CD4-positive, alpha-beta T cell treated with Interleukin-17A for 4 hours (primary cell): ENCODE measurements at regions not wholly inside any gene's neighbourhood (a gene's known extent, or its start where the extent isn't known, plus 50 kb on each side); places are given as distances from the start of the nearest gene placed in this dataset.
"Not testable (repeated sequence)": the region's sequence is repeated elsewhere in the genome, so short reads cannot be mapped to it uniquely, and the experiment has no call there.

Source experiments
- DNase-seq: peaks from one replicate; pipeline ENCODE4 v3.0.0-alpha.2; 2020; ENCODE audit warnings: mixed read lengths

DNA sequence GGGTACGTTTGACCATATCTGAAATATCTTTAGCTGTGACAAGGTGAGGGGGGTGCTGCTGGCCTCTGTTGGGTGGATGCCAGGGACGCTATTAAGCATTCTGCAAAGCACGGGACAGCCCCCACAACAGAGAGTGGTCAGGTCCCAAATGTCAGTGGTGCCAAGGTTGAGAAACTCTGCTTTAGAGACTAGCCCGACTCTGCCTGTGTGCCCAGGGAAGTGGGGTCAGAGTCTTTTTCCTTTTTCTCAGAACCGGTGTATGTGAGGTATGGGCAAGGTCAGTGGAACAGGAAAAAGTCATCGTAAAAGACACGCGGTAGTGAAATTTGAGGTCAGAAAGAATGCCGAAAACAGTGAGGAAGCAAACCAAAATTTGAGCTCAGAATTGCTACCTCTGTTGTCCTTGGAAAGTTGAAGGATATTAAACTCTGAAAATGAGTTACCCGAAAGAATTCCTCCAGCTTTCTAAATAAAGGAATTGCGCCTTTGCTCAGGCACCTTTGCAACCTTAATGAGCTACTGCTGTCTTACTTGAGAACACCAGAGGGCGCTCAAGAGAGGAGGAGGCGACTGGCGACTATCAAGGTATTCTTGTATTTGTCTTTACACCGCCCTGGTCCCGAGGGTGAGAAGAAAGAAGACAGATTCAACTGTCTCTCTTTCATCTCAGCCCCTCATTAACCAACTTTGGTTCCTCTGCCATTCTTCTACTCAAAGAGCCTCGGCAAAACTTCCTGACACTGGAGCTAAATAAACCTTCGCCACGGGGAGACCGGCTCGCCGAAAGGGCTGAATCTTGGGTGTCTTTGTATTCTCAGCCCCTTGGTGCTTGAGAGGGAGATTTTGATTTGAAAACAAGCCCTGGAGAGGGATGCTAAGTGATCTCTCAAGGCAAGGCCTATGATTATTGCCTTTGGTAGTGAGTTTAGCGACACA is 85.4 kb upstream of the OLIG2 start:
- peak; percentile 66 for DNase-seq

DNA sequence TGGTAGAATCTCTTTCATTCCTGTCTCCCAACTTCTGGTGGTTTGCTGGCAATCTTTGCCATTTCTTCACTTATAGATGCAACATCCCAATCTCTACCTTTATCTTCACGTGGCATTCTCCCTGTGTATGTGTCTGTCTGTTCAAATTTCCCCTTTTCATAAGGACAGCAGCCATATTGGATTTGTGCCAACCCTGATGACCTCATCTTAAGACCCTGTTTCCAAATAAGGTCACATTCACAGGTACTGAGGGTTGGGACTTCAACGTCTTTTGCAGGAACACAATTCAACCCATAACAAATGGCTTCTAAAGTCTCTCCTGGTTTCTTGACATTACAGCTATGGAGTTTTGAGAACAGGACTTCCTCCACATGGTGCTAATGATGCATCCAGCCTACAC is 84.5 kb upstream of the OLIG2 start:
- DNase-seq, result no peak

DNA sequence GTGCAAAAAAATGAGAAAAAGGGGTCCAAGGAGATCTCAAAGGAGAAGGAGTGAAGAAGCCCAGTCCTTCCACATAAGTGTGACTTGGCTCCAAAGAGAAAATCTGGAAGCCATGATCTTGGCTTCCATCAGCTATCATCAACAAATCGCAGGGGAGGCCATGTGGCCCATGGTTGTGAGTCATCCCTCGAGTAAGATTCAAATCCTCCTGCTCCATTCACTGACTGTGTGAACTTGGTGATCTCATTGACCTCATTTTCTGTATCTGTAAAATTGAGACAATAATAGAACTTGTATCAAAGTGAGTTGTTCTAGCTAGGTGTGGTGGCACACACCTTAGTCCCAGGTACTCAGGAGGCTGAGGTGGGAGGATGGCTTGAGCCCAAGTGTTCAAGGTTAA is 79.1 kb upstream of the OLIG2 start:
- DNase-seq, result no peak

DNA sequence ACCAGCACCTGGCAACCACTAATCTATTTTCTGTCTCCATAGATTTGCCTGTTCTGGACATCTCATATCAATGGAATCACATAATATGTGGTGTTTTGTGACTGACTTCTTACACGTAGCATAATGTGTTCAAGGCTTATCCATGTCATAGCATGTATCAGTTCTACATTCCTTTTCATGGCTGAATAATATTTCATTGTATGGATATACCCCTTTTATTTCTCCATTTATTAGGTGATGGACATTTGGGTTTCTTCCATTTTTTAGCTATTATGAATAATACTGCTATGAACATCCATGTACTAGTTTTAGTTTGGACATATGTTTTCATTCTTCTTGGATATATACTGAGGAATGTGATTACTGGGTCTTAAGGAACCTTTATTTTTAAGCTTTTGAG is 78.0 kb upstream of the OLIG2 start:
- DNase-seq, result no peak

DNA sequence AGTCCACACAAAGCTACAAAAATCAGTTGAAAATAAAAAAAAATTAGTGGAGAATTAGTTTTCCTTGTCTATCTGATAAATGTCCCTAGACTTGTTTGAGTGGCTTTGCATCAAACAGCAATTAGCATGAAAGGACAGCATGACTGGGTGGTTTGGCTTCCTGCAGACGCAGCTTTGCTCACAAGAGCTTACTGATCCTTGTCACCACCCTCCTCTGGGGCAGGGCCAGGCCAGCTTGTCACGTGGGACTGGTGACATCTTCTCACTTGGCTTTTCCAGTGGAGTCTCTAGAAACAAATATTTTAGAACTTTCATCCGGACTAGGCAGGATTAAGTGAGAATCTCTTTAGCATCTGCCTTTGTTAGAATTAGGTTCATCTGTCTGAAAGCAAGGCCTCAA is 76.0 kb upstream of the OLIG2 start:
- DNase-seq, result no peak

DNA sequence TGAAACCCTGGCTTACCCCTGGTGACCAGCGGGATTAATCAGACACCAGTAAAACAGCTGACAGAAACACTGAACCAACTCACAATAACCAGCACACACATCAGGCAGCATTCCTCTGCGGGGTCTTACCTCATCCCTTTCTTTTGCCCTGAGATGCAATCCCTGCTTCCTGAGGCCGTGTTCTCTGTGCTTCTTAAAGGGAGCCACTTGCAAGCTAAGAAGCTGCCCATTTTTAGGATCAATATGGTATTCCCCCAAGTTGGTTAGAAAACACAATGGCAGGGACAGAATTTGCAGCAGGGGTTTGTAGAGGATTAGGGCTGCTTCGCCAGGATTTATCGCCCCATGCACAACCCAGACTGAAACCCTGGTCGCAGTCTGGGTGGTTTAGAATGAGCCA is 74.7 kb upstream of the OLIG2 start:
- no peak for DNase-seq

DNA sequence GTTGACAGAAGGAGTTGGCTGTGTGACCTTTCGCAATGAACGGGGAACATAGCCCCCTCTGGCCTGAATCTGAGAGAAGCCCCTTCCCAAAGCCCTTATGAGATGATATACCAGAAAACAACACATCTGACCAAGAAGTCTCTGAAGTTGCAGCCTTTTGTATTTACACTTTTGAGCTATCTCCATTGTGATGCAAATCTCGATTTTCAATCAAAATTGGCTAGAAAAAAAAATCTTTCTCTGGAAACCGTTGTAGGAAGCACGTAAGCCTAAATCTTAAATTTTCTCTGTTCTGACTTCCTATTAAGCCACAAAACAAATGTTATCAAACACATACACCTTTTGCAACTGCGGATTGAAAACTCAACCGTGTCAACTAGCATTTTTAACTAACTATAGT is 71.4 kb upstream of the OLIG2 start:
- DNase-seq, result no peak

DNA sequence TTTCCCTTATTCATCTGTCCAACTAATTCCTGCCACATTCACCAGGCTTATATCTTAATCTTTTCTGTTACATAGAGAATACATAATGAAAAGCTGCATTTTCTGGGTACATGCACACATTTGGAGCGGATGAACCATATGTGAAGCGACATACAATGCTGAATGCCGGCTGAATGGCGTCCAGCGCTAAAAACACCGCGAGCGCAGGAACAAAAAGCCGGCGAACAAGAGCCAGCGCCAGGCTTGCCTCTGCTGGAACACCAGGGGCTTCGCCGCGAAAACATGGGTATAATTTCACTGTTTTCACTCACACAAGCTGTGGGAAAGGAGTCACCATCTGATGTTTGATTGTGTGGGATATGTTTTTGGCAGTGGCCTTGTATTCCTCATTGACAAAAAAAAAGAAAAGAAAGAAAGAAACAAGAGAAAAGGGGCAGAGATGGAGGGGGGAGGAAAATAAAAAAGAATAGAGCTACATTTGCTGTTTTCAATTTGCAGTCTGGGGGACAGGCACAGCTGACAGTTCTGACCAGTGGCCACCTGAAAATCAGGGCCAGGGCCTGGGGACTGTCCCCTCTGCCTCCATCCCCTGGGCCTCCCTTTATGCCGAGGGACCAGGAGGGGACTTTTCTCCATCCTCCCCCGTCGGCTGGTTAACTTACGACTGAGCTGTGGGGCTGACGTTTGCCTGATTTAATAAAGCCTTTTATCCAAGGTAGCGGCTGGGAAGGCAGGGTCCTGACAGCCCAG is 70.2 kb upstream of the OLIG2 start:
- no peak for DNase-seq

DNA sequence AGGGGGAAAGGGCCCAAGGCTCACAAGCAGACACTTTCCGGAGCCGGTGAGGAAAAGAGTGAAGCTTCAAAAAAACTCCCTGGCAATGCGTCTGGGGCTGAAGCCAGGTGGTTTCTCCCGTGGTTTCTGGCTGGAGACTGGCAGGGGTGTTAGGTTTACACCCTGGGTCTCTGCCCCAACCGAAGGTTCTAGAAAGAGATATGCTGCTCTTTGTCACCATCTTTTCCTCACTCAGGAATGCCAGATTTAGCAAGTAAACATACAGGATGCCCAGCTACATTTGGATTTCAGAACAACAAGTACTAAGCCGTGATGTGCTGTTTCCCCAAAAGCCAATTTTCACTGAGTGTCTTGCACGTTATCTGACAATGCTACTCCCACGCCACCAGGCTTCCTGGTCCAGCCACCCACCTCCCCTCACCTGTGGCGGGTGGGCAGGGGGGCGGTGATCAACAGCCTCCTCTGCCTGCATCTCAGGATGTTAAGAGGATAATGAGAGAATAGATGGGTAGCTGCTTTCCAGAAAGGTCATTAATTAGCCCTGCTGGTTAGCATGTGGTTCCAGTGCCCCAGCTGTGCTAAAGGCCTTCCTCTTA is 69.6 kb upstream of the OLIG2 start:
- DNase-seq, result no peak

DNA sequence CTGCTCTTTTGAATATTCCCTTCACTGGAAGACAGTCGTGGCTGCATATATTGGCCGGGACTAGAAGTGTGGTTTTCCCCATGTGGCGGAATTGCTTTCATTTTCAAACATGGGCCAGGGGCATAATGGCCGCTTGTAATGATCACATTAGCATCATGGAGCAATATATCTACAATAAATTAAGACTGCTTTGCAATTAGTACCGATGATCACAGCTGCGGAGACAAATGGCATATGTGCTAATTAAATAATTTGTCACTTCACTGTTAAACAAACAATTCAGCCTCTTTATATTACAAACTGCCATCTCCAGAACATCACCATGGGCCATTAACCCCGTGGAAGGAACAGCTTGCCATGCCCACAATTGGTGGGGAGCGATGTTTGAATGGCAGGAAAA is 68.2 kb upstream of the OLIG2 start:
- DNase-seq, result no peak

DNA sequence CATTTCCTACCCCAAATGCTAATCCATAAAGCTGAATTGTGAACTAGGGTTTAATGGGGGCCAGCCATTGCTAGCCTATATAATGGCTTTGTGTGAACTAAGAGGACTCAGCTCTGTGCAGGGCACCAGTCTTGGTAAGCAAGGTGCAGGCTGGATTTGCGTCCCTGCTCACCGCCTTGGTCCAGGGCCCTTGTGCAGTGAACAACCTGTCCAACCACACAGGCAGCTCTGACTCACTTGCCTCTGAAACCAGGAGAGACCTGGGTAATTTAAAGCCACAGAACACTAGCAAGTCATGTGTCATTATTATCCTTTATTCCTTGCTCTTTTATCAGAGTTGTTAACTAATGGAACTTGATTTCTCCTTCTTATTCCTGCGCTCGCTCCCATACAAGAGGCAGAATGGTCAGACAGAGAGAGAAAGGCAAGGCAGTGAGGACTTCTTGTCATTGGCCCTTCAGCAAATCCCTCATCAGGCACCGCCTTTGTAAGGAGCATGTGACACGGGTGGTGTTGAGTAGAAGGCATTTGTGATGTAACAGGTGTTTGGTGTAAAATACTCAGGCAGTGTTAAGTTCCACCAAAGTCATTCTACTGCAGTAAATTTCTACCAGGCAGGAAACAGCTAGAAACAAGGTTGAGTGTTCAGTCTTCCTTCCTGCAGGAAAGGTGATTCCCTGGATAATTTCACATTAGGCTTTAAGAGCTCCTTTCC is 67.3 kb upstream of the OLIG2 start:
- no peak for DNase-seq

DNA sequence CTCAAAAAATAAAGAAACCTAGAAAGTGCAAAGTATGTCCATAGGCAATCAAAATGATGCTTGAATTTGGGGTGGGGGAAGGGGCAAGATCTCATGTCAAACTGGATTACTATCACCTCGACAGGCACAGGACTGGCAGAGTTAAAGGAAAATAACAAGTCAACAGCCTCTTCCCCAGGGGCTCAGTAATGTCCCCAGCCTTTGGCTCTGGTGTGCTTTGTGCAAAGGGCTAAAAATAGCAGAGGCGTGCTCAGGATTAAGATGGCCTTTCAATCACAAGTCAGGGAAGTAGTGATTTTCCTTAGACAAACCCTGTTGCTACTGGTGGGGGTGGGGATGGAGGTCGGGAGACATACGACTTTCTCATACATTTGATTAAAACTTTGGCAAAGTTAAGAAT is 63.5 kb upstream of the OLIG2 start:
- no peak for DNase-seq

DNA sequence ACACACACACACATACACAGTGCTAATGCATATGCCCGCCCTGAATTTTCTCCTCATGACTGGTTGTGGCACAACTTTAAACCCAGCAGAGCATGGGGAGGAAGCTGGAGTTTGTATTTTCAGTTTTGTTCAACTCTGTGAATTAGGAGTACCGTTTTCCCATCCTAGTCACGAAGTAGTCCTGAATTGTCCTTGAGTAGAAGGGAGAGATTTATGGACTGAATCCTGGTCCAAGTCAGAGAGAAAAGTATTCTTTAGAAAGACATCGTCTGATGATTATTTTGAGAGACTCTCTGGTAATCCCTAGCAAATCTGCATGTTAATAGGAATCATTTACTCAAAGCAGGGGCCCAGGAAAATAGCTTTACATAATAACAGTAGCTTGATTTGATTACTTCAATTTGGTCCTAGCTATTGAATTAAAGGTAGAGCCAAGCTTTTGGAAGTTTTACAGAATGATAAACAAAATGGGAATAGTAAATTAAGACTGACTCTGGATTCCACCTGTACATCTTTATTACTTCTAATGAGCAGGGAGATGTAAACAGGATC is 60.5 kb upstream of the OLIG2 start:
- DNase-seq, result no peak

DNA sequence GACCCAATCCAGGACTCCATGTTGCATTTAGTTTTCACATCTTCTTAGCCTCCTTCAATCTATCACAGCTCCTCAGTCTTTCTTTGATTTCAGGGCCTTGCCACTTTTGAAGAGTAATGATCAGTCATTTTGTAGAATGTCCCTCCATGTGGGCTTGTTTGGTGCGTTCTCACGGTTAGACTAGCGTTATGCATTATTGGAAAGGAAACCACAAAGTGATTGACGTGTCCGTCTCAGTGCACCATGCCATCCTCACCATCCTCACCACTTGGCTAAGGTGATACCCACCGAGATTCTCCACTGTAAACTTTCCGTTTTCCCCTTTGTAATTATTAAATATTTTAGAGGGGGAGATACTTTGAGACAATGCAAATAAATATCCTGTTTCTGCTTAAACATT is 59.6 kb upstream of the OLIG2 start:
- DNase-seq, result no peak

DNA sequence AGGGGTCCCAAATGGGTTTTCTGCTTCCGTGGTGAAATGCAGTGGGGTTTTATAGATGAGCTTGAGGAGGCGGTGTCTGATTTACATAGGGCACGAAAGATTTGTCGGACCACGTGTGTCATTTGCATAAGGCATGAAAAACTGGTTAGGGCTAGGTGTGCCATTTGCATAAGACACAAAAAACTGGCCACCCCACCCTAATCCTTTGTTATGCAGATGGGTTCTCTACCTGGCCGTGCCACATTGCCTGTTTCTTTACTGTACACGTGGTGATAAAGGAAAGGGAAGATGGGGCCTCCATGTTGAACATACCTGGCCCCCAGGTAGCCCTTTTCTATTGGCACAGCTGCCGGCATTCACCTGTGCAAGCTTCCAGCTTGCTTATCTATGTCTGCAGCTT is 57.6 kb upstream of the OLIG2 start:
- DNase-seq, result not testable (repeated sequence)

DNA sequence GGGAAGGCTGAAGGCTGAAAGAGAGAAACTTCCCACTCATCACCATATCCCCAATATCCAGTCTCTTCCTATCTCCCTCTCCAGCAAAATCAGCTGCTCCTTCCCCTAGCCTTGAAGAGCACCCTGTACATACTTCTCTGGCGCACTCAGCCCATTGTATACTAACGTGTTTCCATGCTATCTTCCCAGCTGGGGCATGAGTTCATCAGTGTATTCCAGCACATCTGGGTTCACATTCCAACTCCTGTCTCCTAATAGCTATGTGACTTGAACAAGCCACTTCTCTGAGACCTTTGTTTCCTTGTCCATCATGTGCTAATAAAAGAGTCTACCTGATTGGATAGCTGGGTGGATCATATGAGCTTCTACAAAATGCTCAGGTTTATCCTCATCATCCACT is 51.1 kb upstream of the OLIG2 start:
- no peak for DNase-seq

DNA sequence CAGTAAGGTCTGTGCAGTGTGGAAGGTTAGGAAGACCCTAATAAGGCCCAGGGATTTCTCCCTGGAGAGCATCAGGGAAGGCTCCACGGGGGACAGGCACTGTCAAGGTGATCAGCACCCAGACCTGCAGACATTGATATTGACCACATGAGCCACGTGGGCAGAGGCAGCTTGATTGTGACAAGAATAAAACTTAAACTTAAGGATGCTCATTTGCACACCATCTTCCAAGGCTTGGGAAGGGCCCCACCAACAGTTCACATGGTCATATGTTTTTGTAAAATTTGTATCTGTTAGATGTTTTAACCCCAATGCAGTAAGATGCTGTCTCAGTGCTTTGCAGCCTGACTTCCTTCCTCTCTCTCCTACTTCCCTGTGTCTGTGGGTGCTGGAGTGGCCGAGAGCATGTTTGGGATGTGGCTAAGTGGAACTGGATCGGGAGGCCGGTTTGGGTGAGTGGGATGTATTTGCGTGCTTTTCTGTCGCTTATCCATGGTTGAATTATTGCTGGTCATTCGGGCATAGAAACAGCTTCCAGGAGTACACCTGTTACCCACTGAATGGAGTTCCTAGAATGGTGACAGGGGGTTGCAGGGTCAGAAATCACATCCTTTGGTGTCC is 49.8 kb upstream of the OLIG2 start:
- DNase-seq, result no peak
